ENCODE measurements at regions not wholly inside any gene's neighbourhood (a gene's known extent, or its start where the extent isn't known, plus 50 kb on each side); places are given as distances from the start of the nearest gene placed in this dataset.
A peak's percentile ranks its signal among the peaks of the same experiment; 100 is the strongest.
"Not testable (repeated sequence)": the region's sequence is repeated elsewhere in the genome, so short reads cannot be mapped to it uniquely, and the experiment has no call there.

DNA sequence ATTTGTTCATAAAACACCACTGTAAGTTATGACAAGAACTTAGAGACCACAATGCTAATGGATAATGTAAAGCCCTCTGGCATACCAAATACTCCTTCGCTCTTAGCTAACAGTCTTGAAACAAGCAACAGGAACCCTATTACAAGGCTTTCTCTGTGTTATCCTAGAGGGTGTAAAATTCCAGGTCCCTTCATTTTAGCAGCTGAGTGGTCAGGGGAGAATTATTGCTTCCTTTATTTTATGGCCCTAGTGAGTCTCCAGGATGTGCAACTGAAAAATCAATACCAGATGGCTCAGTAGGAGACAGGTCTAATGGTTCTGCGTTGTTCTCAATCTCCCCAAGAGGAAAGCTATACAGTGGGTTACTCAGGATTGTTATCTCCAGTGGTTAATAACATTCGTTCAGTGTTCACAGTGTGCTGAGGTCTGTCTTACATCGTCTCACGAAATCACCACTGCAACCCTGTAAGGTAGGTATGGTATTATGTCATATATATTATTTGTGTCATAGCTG lies 172.7 kb upstream of the CNOT2 start:
- peak; percentile 31 for DNase-seq (ENCODE audit: low spot score)

DNA sequence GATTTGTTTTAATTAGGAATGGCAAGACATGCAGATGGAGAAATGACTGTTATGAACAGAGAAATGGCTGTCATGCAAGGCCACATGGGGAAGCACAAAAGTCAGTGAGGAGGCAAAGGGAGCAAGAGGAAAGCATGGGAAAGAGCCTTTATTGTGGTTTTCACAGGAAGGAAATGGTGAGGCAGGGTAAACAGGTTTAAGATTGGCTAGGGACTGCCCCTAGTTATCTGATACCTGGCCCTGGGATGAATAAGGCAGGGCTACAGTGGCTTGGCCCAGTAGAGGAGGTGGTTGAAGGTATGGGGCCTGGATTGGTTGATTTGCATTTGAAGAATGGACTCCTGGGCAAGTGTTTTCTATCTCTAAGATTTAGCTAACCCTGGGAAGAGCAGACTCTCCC lies 168.7 kb upstream of the CNOT2 start:
- no peak for DNase-seq (ENCODE audit: low spot score)

DNA sequence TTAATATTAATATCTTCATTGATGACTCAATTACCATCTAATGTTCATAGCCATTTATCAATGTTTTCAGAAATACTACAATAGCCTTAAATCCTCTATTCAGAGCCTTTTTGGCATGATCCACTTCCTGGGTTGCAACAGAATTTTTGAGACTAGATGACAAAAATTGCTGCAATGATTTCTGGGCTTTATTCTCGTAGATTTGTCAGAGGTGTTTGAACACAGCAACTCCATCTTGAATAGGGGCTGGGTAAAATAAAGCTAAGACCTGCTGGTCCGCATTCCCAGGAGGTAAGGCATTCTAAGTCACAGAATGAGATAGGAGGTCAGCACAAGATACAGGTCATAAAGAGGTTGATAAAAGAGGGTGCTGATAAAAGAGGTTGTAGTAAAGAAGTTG lies 165.8 kb upstream of the CNOT2 start:
- DNase-seq (ENCODE audit: low spot score): no peak

DNA sequence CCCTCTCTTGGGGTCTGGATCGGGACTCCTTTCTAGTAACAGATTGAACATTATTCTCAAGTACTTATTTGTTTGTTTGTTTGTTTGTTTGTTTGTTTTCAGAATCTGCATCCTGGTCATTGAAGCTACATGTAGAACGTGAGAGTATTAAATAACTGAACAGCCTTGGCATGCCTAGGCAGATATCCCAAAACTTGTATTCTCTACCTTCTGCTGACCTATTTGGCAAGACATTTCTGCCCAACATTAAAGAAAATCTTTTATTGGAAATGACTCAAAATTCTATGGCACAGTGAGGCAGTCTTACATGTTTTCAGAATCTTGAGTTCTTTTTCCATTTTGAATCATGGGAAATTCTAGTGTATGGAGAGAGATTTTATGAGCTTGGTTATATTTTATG lies 165.1 kb upstream of the CNOT2 start:
- no peak for DNase-seq (ENCODE audit: low spot score)

DNA sequence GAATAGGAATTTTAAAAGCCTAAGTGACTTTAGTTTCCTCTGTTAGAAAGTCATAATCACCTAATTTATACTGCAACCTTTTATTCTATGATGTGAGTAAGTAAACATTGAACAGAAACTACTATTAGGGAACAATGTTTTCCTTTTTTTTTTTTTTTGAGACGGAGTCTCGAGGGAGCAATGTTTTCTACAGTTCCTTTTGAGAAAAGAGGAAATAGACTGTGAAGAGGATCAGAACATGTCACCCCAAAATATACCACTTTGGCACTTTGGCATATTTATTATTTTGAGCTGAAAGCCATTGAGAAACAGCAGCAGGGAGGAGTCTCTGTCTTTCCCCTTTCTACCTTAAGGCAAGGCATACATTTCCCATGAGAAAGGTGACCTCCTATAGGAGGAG lies 162.7 kb upstream of the CNOT2 start:
- DNase-seq (ENCODE audit: low spot score): no peak

DNA sequence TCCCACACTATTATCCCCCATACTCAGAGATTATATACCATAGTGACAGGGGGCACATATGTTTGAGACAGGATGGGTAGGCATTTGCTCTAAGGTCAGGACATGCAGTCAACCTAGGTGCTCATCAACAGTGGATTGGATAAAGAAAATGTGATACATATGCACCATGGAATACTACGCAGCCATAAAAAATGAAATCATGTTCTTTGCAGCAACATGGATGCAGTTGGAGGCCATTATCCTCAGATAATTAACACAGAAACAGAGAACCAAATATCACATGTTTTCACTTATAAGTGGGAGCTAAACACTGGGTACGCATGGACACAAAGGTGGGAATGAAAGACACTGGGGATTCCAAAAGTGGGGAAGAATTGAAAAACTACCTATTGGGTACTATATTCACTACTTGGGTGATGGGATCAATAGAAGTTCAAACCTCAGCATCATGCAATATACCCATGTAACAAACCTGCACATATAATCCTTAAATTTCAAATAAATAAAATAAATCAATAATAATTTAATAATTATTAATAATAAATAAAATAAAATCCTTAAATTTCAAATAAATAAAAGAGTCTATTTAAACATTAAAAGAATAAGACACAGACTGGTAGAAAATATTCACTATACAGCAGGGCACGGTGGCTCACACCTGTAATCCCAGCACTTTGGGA lies 160.1 kb upstream of the CNOT2 start:
- no peak for DNase-seq (ENCODE audit: low spot score)

DNA sequence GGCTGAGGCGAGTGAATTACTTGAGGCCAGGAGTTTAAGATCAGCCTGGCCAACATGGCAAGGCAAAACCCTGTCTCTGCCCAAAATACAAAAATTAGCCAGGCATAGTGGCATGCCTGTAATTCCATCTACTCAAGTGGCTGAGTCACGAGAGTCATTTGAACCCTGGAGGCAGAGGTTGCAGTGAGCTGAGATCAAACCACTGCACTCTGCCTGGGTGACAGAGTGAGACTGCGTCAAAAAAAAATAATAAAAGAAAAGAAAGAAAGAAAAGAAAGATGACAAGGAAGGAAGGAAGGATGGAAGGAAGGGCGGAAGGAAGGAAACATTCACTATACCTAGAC lies 159.6 kb upstream of the CNOT2 start:
- DNase-seq (ENCODE audit: low spot score): no peak

DNA sequence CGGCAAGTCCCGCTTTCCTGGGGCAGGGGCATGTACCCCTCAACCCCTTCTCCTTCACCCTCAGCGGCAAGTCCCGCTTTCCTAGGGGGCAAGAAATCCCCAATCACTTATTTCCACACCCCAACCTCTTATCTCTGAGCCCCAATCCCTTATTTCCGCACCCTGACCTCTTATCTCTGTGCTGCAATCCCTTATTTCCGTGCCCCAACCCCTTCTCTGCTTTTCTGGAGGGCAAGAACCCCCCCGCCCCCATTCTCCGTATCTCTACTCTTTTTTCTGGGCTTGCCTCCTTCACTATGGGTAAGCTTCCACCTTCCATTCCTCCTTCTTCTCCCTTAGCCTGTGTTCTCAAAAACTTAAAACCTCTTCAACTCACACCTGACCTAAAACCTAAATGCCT lies 156.9 kb upstream of the CNOT2 start:
- not testable (repeated sequence) for DNase-seq (ENCODE audit: low spot score)

DNA sequence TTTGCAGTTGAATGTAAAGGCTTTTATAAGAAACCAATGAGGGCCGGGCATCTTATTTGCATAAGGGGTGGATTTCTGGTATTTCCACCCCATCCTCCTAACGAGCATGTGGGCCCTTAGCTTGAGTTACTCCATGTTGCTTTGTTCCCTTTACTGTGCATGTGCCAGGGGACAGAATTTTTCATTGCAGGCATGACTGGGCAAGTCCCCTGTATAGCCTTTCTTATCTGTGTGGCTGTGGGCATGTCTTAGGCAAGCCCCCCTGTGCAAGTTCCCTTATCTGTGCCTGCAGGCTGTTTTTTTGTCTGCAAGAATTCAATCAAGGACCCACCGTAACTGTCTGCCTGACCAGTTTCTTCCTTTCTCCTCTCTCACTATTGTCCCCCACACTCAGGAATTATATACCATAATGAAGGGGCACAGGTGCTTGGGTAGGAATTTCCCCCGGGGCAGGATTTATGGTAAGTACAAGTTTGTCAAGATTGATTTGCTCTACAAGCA lies 152.2 kb upstream of the CNOT2 start:
- DNase-seq (ENCODE audit: low spot score): no peak

DNA sequence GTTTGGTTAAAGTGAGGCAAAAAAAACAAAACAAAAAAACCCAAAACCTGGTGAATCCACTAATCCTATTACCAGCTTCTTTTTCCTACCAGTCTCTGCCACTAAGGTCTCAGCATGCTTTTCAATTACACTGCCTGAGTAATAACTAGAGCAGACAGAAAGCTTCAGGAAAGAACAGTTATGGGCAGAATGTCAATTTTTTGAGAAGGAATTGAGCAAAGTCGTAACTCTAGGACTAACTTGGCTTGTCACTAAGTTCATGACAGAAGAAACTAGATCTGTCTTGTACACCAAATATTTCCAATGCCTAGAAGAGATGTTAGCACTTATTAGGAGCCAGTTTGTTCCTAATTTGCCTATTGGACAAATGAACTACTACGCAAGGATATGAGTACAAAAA lies 148.8 kb upstream of the CNOT2 start:
- DNase-seq (ENCODE audit: low spot score): no peak

DNA sequence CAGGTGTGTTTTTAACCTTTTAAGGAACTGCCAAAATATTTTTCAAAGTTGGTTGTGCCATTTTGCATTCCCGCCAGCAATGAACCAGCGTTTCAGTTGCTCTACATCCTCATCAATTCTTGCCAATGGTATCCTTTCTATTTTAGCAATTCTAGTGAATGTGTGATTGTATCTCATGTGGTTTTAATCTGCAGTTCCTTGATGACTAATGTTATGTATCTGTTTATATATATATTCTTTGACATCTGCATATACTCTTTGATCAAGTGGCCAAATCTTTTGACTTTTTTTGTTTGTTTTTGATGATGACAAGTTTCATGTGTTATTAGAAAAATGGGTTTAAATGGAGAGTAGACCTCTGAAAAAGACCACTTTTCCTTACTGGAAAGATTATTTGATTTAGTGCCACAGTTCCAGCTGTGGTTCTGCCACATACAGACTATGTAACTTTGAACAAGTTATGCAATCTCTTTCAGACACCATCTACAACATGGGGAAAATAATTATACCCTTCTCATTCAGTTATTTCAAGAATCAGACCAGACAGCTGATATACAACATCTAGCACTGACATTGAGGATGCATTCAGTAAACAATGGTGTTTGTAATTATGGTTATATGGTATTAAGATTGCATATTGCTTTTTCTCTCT lies 146.3 kb upstream of the CNOT2 start:
- no peak for DNase-seq (ENCODE audit: low spot score)

DNA sequence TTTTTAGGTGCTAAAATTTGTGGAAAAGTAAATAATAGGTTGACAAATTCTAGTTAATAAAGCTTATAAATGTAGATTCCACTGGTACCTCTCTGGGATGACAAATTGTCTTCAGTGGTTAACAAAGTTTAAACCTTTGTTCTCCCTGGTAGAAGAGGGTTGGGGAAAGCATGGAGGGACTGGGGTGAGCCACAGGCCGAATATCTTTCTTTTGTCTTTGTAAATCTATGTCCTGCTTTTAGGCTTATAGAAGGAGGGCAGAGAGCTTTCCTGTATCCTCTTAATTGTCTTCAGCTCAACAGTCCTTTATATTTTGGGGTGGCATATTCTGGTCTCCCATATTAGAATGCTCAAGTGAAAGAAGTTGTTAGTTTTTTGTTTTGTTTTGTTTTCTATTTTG lies 142.2 kb upstream of the CNOT2 start:
- no peak for DNase-seq (ENCODE audit: low spot score)

DNA sequence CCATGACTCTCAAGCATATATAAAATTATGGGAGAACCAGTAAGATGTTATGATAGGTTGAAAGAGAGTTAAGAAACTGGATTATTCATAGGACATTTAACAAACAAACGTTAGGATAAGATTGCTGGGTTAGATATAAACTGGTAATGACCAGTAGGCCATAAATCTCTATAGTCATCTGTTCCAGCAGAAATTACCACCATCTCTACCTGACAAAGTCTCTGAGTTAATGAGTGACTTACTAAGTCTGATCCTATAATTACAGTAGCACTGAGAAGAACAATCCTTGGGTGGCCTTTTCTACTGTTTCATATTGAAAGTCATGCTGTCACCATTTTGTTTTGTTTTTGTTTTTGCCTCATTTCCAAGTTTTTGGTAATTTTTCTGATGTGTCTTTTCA lies 136.9 kb upstream of the CNOT2 start:
- peak; percentile 17 for DNase-seq (ENCODE audit: low spot score)

DNA sequence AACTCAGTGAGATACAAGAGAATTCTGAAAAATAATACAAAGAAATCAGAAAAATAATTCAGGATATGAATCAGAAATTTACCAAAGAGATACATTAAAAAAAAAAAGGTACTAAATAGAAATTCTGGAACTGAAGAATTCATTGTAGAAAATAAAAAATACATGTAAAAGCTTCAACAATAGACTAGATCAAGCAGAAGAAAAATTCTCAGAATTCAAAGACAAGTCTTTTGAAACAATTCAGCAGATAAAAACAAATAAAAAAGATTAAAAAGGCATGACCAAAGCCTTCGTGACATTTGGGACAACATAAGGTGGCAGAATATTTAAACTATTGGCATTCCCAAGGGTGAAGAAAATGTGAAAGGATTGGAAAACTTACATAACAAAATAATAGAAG lies 133.1 kb upstream of the CNOT2 start:
- DNase-seq (ENCODE audit: low spot score): no peak

DNA sequence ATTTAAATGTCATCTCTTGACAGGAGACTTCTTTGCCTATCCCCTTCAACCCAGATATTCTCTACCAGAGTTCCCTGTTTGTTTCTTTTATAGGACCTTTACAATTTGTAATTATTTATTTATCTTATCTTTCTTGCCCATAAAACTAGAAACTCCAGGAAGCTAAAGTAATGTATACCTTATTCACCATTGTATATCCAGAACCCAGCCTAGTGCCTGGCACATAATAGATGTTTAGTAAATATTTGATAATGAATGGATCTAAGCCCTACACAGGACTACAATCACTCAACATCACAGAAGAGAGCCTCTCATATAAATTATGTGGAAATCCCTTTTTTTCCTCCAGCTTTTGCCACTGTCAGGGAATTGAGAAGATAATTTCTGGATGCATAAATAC lies 125.6 kb upstream of the CNOT2 start:
- no peak for DNase-seq (ENCODE audit: low spot score)

DNA sequence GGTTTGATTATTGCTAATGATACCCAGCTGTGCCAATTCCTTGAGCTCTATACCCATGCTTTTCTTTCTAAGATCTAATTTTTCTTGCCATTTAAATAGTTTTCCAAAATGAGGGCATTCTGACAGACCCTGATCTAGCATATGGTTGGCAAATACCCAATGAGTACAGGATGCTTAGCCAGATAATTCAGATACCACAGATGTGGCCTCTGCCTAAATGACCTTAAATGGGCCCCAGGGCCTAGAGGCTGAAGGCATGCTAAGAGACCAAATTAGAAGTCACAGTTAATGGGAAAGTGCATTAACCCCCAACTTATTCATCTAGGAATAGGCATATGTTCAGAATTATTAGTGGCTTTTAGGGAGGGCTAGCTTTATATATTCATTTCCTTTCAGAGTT lies 122.3 kb upstream of the CNOT2 start:
- DNase-seq (ENCODE audit: low spot score): no peak

DNA sequence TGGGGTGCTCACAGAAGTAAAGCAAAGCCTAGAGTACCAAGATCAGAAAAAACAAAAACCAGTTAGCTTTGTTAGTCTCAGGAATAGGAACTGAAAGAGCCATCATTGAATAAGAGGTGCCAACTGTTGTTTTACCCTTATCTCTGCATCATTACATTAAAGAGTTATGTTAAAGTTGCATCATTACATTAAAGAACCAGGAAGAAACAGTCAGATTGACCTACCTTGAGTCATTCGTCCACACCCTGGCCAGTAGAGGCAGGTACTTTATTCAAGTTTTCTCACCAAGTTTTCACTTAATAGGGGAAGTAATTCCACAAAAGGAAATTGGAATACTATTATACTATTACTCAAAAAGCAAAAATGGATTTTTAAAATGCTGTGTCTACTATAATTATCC lies 121.7 kb upstream of the CNOT2 start:
- no peak for DNase-seq (ENCODE audit: low spot score)

DNA sequence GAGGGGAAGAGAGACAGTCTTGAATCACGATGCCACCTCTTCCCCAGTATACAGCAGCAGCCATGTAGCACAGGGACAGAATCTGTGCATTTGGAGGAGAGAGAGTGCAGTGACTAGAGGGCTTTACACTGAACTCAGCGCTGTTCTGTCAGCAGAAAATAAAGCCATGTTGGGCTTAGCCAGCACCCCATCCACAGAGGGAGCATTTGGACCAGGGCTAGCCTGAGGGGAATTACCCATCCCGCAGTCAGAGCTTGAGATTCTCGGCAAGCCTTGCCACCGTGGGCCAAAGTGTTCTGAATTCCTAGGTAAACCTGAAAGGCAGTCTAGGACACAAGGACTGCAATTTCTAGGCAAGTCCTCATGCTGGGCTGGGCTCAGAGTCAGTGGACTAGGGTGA lies 120.4 kb upstream of the CNOT2 start:
- no peak for DNase-seq (ENCODE audit: low spot score)

DNA sequence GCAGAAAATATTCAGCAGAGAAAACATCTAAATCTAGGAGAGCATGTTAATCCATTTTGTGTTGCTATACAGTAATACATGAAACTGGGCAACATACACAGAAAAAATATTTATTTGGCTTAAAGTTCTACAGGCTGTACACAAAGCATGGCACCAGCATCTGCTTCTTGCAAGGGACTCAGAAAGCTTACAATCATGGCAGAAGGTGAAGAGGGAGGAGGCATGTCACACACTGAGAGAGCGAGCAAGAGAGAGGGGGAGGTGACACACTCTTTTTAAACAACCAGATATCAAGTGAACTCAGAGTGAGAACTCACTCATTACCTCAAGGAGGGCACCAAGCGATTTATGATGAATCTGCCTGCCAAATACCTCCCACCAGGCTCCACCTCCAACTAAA lies 94.2 kb upstream of the CNOT2 start:
- no peak for DNase-seq (ENCODE audit: low spot score)

DNA sequence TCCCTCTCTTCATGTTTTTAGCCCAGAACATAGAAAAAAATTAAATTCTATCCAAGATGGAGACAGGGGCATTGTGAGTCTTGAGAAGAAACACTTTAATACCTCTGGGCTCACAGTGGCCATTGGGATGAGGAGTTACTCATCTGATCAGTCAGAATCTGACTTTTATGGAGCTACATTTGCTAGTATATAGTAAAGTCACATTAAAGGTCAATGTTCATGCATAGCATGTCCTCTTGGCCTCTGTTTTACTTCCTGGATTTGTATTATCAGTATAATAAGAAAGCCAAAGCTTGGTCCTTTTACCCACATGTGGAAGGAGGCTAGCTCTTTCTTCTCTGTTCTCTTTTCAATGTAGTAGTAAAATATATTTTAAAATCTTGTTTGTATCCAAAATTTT lies 93.6 kb upstream of the CNOT2 start:
- no peak for DNase-seq (ENCODE audit: low spot score)

DNA sequence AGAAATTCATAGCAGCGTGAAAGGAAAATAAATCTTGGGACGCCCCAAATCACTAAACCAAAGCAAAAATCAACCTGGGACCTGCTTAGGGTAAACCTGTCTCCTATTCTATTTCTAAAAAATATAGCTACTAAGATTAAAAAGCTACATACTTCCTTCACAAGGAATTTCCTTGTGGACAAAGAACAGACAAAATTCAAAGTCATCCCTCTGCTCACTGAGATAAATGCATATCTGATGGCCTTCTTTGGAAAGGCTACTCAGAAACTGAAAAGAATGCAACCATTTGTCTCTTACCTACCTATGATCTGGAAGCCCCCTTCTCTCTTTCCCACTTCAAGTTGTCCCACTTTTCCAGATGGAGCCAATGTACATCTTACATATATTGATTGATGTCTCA lies 93.0 kb upstream of the CNOT2 start:
- DNase-seq (ENCODE audit: low spot score): no peak

DNA sequence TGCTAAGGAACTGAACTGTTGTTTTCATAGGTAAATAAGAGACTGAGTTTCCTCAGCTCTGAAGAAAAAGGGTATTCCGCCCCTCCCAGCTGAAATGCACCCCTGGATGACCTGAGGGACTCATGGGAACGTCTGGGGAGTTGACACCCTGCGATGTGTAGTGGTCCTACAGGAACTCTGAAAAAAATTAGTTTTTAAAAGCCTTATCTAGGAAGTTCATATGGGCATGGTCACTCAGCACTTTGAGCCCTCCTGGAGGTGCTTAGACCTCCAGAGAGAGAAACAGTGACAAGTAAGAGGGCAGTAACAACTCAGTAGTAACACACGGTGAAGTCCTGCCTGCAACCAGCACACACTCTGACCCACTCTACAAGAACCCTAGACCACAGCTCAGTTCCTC lies 91.2 kb upstream of the CNOT2 start:
- DNase-seq (ENCODE audit: low spot score): no peak

DNA sequence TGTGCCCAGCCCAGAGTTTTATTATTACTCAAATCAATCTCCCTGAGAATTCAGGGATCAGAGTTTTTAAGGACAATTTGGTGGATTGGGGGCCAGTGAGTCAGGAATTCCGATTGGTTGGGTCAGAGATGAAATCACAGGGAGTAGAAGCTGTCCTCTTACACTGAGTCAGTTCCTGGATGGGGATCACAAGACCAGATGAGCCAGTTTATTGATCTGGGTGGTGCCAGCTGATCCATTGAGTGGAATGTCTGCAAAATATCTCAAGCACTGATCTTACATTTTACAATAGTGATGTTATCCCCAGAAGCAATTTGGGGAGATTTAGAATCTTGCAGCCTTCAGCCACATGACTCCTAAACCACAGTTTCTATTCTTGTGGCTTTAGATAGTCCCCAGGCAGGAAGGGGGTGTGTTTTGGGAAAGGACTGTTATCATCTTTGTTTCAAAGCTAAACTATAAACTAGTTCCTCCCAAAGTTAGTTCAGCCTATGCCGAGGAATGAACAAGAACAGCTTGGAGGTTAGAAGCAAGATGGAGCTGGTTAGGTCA lies 89.1 kb upstream of the CNOT2 start:
- DNase-seq (ENCODE audit: low spot score): no peak
